ENCODE measurements at regions not wholly inside any gene's neighbourhood (a gene's known extent, or its start where the extent isn't known, plus 50 kb on each side); places are given as distances from the start of the nearest gene placed in this dataset.

- TF ChIP-seq YY1 (IDR thresholded peaks at IDR 0.05; ENCODE audit: insufficient read depth, insufficient read length) (no peak), SUZ12 (IDR thresholded peaks at IDR 0.05; ENCODE audit: extremely low read depth, insufficient read depth, insufficient read length) (no peak), ZNF274 (IDR thresholded peaks at IDR 0.05; ENCODE audit: low read depth, low read length) (no peak)
- Histone ChIP-seq H3K36me3 (ENCODE audit: insufficient read depth, insufficient read length, low read length) (no peaks in the 10 kb centered on the region), H3K4me3 (ENCODE audit: insufficient read length, low read depth) (no peak overlapping the region), H3K27me3 (ENCODE audit: insufficient read depth, insufficient read length) (no peaks in the 10 kb centered on the region), H3K9me3 (ENCODE audit: insufficient read depth, low read length) (no peaks in the 10 kb centered on the region), H3K9ac (ENCODE audit: insufficient read length, low read depth) (no peak overlapping the region), H3K4me1 (ENCODE audit: insufficient read depth, insufficient read length) (no peaks in the 10 kb centered on the region)
- no peak for DNase-seq (ENCODE audit: low read depth, low spot score)
These were observed 481.4 kb upstream of the ALCAM start for GRCh38 chr3:104885214-104885814.

GRCh38 chr3:104886220-104886995, 480.3 kb upstream of the ALCAM start:
- H3K4me3 ChIP-seq (ENCODE audit: insufficient read length, low read depth) = no peak overlapping the region
- TF ChIP-seq YY1 (IDR thresholded peaks at IDR 0.05; ENCODE audit: insufficient read depth, insufficient read length) (no peak), SUZ12 (IDR thresholded peaks at IDR 0.05; ENCODE audit: extremely low read depth, insufficient read depth, insufficient read length) (no peak), ZNF274 (IDR thresholded peaks at IDR 0.05; ENCODE audit: low read depth, low read length) (no peak)
- no peak for DNase-seq (ENCODE audit: low read depth, low spot score)

GRCh38 chr3:104887069-104887468, 479.6 kb upstream of the ALCAM start:
- Histone ChIP-seq H3K9me3 (ENCODE audit: insufficient read depth, low read length) (no peaks in the 10 kb centered on the region), H3K9ac (ENCODE audit: insufficient read length, low read depth) (no peak overlapping the region), H3K4me1 (ENCODE audit: insufficient read depth, insufficient read length) (no peaks in the 10 kb centered on the region), H3K27me3 (ENCODE audit: insufficient read depth, insufficient read length) (no peaks in the 10 kb centered on the region), H3K4me3 (ENCODE audit: insufficient read length, low read depth) (no peak overlapping the region), H3K36me3 (ENCODE audit: insufficient read depth, insufficient read length, low read length) (no peaks in the 10 kb centered on the region)
- no peak for DNase-seq (ENCODE audit: low read depth, low spot score)
- TF ChIP-seq YY1 (IDR thresholded peaks at IDR 0.05; ENCODE audit: insufficient read depth, insufficient read length) (no peak), SUZ12 (IDR thresholded peaks at IDR 0.05; ENCODE audit: extremely low read depth, insufficient read depth, insufficient read length) (no peak), ZNF274 (IDR thresholded peaks at IDR 0.05; ENCODE audit: low read depth, low read length) (no peak)

More at GRCh38 chr3:104886220-104886995, 480.3 kb upstream of the ALCAM start:
- Histone ChIP-seq H3K4me1 (ENCODE audit: insufficient read depth, insufficient read length) (no peaks in the 10 kb centered on the region), H3K27me3 (ENCODE audit: insufficient read depth, insufficient read length) (no peaks in the 10 kb centered on the region), H3K9ac (ENCODE audit: insufficient read length, low read depth) (no peak overlapping the region), H3K9me3 (ENCODE audit: insufficient read depth, low read length) (no peaks in the 10 kb centered on the region), H3K36me3 (ENCODE audit: insufficient read depth, insufficient read length, low read length) (no peaks in the 10 kb centered on the region)

GRCh38 chr3:104887619-104888018, 479.1 kb upstream of the ALCAM start:
- H3K36me3 ChIP-seq (ENCODE audit: insufficient read depth, insufficient read length, low read length) = no peaks in the 10 kb centered on the region
- no peaks in the 10 kb centered on the region; the same call in 1 of the 2 replicates for H3K9me3 ChIP-seq (ENCODE audit: insufficient read depth, low read length)
- H3K9ac ChIP-seq (ENCODE audit: insufficient read length, low read depth) = no peak overlapping the region
- no peak overlapping the region for H3K4me3 ChIP-seq (ENCODE audit: insufficient read length, low read depth)
- no peak for DNase-seq (ENCODE audit: low read depth, low spot score)
- no peaks in the 10 kb centered on the region for H3K27me3 ChIP-seq (ENCODE audit: insufficient read depth, insufficient read length)
- TF ChIP-seq YY1 (IDR thresholded peaks at IDR 0.05; ENCODE audit: insufficient read depth, insufficient read length) (no peak), SUZ12 (IDR thresholded peaks at IDR 0.05; ENCODE audit: extremely low read depth, insufficient read depth, insufficient read length) (no peak), ZNF274 (IDR thresholded peaks at IDR 0.05; ENCODE audit: low read depth, low read length) (no peak)
- H3K4me1 ChIP-seq (ENCODE audit: insufficient read depth, insufficient read length) = no peaks in the 10 kb centered on the region

- Histone ChIP-seq H3K4me1 (ENCODE audit: insufficient read depth, insufficient read length) (no peaks in the 10 kb centered on the region), H3K36me3 (ENCODE audit: insufficient read depth, insufficient read length, low read length) (no peaks in the 10 kb centered on the region), H3K9me3 (ENCODE audit: insufficient read depth, low read length) (no peaks in the 10 kb centered on the region; the same call in 1 of the 2 replicates), H3K4me3 (ENCODE audit: insufficient read length, low read depth) (no peak overlapping the region), H3K27me3 (ENCODE audit: insufficient read depth, insufficient read length) (no peaks in the 10 kb centered on the region), H3K9ac (ENCODE audit: insufficient read length, low read depth) (no peak overlapping the region)
- no peak for DNase-seq (ENCODE audit: low read depth, low spot score)
- TF ChIP-seq YY1 (IDR thresholded peaks at IDR 0.05; ENCODE audit: insufficient read depth, insufficient read length) (no peak), ZNF274 (IDR thresholded peaks at IDR 0.05; ENCODE audit: low read depth, low read length) (no peak), SUZ12 (IDR thresholded peaks at IDR 0.05; ENCODE audit: extremely low read depth, insufficient read depth, insufficient read length) (no peak)
These were observed 474.7 kb upstream of the ALCAM start for GRCh38 chr3:104892044-104892443.

- H3K4me1 ChIP-seq (ENCODE audit: insufficient read depth, insufficient read length) = no peaks in the 10 kb centered on the region
These were observed 470.1 kb upstream of the ALCAM start for GRCh38 chr3:104896624-104897023.

GRCh38 chr3:104901396-104901795, 465.3 kb upstream of the ALCAM start:
- H3K9me3 ChIP-seq (ENCODE audit: insufficient read depth, low read length) = peaks cover 12% of the 10 kb centered on the region
- H3K27me3 ChIP-seq (ENCODE audit: insufficient read depth, insufficient read length) = no peaks in the 10 kb centered on the region
- no peak for DNase-seq (ENCODE audit: low read depth, low spot score)
- no peak overlapping the region for H3K9ac ChIP-seq (ENCODE audit: insufficient read length, low read depth)
- no peaks in the 10 kb centered on the region for H3K36me3 ChIP-seq (ENCODE audit: insufficient read depth, insufficient read length, low read length)
- H3K4me3 ChIP-seq (ENCODE audit: insufficient read length, low read depth) = no peak overlapping the region
- TF ChIP-seq SUZ12 (IDR thresholded peaks at IDR 0.05; ENCODE audit: extremely low read depth, insufficient read depth, insufficient read length) = no peak
- no peak for TF ChIP-seq ZNF274 (IDR thresholded peaks at IDR 0.05; ENCODE audit: low read depth, low read length)
- TF ChIP-seq YY1 (IDR thresholded peaks at IDR 0.05; ENCODE audit: insufficient read depth, insufficient read length) = no peak
- no peaks in the 10 kb centered on the region for H3K4me1 ChIP-seq (ENCODE audit: insufficient read depth, insufficient read length)

More at GRCh38 chr3:104896624-104897023, 470.1 kb upstream of the ALCAM start:
- Histone ChIP-seq H3K36me3 (ENCODE audit: insufficient read depth, insufficient read length, low read length) (no peaks in the 10 kb centered on the region), H3K9ac (ENCODE audit: insufficient read length, low read depth) (no peak overlapping the region), H3K27me3 (ENCODE audit: insufficient read depth, insufficient read length) (no peaks in the 10 kb centered on the region), H3K4me3 (ENCODE audit: insufficient read length, low read depth) (no peak overlapping the region), H3K9me3 (ENCODE audit: insufficient read depth, low read length) (no peaks in the 10 kb centered on the region; the same call in 1 of the 2 replicates)
- no peak for DNase-seq (ENCODE audit: low read depth, low spot score)
- no peak for TF ChIP-seq YY1 (IDR thresholded peaks at IDR 0.05; ENCODE audit: insufficient read depth, insufficient read length)
- TF ChIP-seq ZNF274 (IDR thresholded peaks at IDR 0.05; ENCODE audit: low read depth, low read length) = no peak
- no peak for TF ChIP-seq SUZ12 (IDR thresholded peaks at IDR 0.05; ENCODE audit: extremely low read depth, insufficient read depth, insufficient read length)
